ENCODE measurements at regions not wholly inside any gene's neighbourhood (a gene's known extent, or its start where the extent isn't known, plus 50 kb on each side); places are given as distances from the start of the nearest gene placed in this dataset.

DNA sequence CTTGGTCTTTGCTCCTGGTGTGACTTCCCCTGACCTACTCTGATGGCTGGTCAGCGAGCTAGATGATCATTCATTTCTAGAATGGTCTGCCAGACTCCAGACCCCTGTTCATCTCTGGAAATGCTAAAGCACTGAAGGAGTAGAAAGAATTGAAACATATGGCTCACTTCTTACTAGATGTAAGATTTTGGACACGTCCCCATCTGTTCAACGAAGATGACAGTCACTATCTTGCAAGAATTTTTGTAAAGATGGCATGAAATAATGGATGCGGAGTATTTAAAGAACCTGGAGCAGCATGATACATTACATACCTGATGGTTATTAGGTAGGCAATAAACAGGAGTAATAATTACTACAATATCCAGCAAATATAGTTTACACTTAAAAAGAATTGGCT is 252.7 kb upstream of the SDK2 start:
- BruUV-seq (replicated peaks), result no TSS peak
- POLR2A ChIA-PET, result no interaction called here
- Histone ChIP-seq H3K9me3 (ENCODE audit: control insufficient read depth, insufficient read depth, low read depth, low read length) (no peaks in the 10 kb centered on the region), H3K36me3 (ENCODE audit: control insufficient read depth, insufficient read depth, low read length) (no peaks in the 10 kb centered on the region), H3K27ac (ENCODE audit: low read length) (no peak overlapping the region), H3K4me1 (ENCODE audit: control insufficient read depth, insufficient read depth, low read length) (no peaks in the 10 kb centered on the region), H3K27me3 (ENCODE audit: control insufficient read depth, insufficient read depth, low read length) (peaks cover 37% of the 10 kb centered on the region), H3K4me3 (ENCODE audit: low read depth in 2 of 2, low read length in 2 of 2) (no peak overlapping the region)
- ATAC-seq (no peak), DNase-seq (ENCODE audit: low read depth, low spot score) (no peak)
- CTCF ChIA-PET, result no interaction called here
- no peak for TF ChIP-seq POLR2AphosphoS5 (IDR thresholded peaks at IDR 0.05; ENCODE audit: low read depth, low read length)
- TF ChIP-seq TCF7L2 (IDR thresholded peaks at IDR 0.05; ENCODE audit: low read depth, low read length), result no peak
- intact Hi-C loops (cut with micrococcal nuclease; ENCODE audit: unreplicated experiment) (no loop called here), in situ Hi-C loops (cut with HindIII; ENCODE audit: low pct_unique_long_range_greater_than_20kb, low sequenced_read_pairs) (no loop called here)

DNA sequence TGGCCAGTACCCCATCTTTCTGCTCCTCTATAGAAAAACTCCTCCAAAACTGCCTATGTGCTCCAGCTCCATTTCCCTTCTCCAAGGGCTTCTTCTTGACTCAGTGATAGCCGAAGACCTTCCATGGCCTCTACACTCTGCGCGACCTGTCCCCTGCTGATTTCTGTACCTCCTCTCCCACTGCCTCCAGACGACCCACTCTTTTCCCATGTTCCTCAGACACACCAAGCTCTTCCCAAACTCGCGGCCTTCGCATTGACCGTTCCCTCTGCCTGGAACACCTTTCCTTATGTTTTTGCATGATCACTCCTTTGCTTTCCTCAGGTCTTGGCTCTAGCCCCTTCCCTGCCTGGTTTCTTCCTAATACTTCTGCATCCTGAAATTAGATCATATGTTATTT is 255.6 kb upstream of the SDK2 start:
- no peak for DNase-seq (ENCODE audit: low read depth, low spot score)
- in situ Hi-C loops (cut with HindIII; ENCODE audit: low pct_unique_long_range_greater_than_20kb, low sequenced_read_pairs), result no loop called here
- TF ChIP-seq SIN3A (IDR thresholded peaks at IDR 0.05; ENCODE audit: borderline replicate concordance, insufficient read depth, low read depth, low read length) (no peak), POLR2AphosphoS5 (IDR thresholded peaks at IDR 0.05; ENCODE audit: low read depth, low read length) (no peak), TCF7L2 (IDR thresholded peaks at IDR 0.05; ENCODE audit: low read depth, low read length) (no peak)
- TF ChIP-seq, protein P1, sequence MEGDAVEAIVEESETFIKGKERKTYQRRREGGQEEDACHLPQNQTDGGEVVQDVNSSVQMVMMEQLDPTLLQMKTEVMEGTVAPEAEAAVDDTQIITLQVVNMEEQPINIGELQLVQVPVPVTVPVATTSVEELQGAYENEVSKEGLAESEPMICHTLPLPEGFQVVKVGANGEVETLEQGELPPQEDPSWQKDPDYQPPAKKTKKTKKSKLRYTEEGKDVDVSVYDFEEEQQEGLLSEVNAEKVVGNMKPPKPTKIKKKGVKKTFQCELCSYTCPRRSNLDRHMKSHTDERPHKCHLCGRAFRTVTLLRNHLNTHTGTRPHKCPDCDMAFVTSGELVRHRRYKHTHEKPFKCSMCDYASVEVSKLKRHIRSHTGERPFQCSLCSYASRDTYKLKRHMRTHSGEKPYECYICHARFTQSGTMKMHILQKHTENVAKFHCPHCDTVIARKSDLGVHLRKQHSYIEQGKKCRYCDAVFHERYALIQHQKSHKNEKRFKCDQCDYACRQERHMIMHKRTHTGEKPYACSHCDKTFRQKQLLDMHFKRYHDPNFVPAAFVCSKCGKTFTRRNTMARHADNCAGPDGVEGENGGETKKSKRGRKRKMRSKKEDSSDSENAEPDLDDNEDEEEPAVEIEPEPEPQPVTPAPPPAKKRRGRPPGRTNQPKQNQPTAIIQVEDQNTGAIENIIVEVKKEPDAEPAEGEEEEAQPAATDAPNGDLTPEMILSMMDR (IDR thresholded peaks at IDR 0.05), result no peak
- TF ChIP-seq, protein P2, sequence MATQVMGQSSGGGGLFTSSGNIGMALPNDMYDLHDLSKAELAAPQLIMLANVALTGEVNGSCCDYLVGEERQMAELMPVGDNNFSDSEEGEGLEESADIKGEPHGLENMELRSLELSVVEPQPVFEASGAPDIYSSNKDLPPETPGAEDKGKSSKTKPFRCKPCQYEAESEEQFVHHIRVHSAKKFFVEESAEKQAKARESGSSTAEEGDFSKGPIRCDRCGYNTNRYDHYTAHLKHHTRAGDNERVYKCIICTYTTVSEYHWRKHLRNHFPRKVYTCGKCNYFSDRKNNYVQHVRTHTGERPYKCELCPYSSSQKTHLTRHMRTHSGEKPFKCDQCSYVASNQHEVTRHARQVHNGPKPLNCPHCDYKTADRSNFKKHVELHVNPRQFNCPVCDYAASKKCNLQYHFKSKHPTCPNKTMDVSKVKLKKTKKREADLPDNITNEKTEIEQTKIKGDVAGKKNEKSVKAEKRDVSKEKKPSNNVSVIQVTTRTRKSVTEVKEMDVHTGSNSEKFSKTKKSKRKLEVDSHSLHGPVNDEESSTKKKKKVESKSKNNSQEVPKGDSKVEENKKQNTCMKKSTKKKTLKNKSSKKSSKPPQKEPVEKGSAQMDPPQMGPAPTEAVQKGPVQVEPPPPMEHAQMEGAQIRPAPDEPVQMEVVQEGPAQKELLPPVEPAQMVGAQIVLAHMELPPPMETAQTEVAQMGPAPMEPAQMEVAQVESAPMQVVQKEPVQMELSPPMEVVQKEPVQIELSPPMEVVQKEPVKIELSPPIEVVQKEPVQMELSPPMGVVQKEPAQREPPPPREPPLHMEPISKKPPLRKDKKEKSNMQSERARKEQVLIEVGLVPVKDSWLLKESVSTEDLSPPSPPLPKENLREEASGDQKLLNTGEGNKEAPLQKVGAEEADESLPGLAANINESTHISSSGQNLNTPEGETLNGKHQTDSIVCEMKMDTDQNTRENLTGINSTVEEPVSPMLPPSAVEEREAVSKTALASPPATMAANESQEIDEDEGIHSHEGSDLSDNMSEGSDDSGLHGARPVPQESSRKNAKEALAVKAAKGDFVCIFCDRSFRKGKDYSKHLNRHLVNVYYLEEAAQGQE (IDR thresholded peaks at IDR 0.05; ENCODE audit: insufficient read depth in 1 of 2, low read depth in 2 of 2, low read length in 1 of 2), result no peak
- Histone ChIP-seq H3K4me1 (ENCODE audit: control insufficient read depth, insufficient read depth, low read length) (no peaks in the 10 kb centered on the region), H3K36me3 (ENCODE audit: control insufficient read depth, insufficient read depth, low read length) (no peaks in the 10 kb centered on the region), H3K9me3 (ENCODE audit: control insufficient read depth, insufficient read depth, low read depth, low read length) (no peaks in the 10 kb centered on the region), H3K27ac (ENCODE audit: low read length) (no peak overlapping the region), H3K27me3 (ENCODE audit: control insufficient read depth, insufficient read depth, low read length) (peaks cover 26% of the 10 kb centered on the region), H3K4me3 (ENCODE audit: low read depth in 2 of 2, low read length in 2 of 2) (no peak overlapping the region)
- POLR2A ChIA-PET, result no interaction called here
- CTCF ChIA-PET, result interaction anchor here (0.5 kb wide), 1 partner anchor 14 kb away, joined by 6 read pairs; no protein-coding TSS in a partner anchor
- no TSS peak for BruUV-seq (replicated peaks)
- ATAC-seq, result no peak
- intact Hi-C loops (cut with micrococcal nuclease; ENCODE audit: unreplicated experiment), result no loop called here

DNA sequence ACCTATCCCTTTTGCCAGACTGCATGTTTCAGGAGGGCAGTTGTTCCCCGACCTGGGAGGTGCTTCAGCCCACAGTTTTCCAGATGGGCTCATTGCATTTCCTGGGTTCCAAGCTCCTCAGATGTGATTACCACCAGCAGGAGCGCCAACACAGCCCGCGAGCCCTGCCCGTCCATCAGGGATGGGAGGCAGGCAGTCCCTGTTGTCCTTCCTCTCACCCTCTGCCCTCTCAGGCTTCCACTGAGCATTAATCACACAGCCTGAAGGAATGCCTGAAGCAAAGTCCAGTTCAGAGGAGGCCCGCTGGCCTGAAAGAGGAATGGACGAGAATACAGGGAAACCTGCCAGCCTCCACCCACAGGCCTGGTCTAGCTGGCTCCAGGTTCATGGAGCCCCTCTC is 256.3 kb upstream of the SDK2 start:
- CTCF ChIA-PET, result interaction anchor here (0.5 kb wide), 1 partner anchor 13 kb away, joined by 6 read pairs; no protein-coding TSS in a partner anchor
- H3K4me1 ChIP-seq (ENCODE audit: control insufficient read depth, insufficient read depth, low read length), result no peaks in the 10 kb centered on the region
- DNase-seq (ENCODE audit: low read depth, low spot score) (no peak), ATAC-seq (no peak)
- no TSS peak for BruUV-seq (replicated peaks)
- intact Hi-C loops (cut with micrococcal nuclease; ENCODE audit: unreplicated experiment), result no loop called here
- H3K9me3 ChIP-seq (ENCODE audit: control insufficient read depth, insufficient read depth, low read depth, low read length), result no peaks in the 10 kb centered on the region
- in situ Hi-C loops (cut with HindIII; ENCODE audit: low pct_unique_long_range_greater_than_20kb, low sequenced_read_pairs), result no loop called here
- H3K27me3 ChIP-seq (ENCODE audit: control insufficient read depth, insufficient read depth, low read length), result peaks cover 22% of the 10 kb centered on the region
- TF ChIP-seq, protein P1 (IDR thresholded peaks at IDR 0.05), result no peak
- TF ChIP-seq, protein P2 (IDR thresholded peaks at IDR 0.05; ENCODE audit: insufficient read depth in 1 of 2, low read depth in 2 of 2, low read length in 1 of 2), result no peak
- TF ChIP-seq TCF7L2 (IDR thresholded peaks at IDR 0.05; ENCODE audit: low read depth, low read length) (no peak), POLR2AphosphoS5 (IDR thresholded peaks at IDR 0.05; ENCODE audit: low read depth, low read length) (no peak), SIN3A (IDR thresholded peaks at IDR 0.05; ENCODE audit: borderline replicate concordance, insufficient read depth, low read depth, low read length) (no peak)
- H3K36me3 ChIP-seq (ENCODE audit: control insufficient read depth, insufficient read depth, low read length), result no peaks in the 10 kb centered on the region
- H3K27ac ChIP-seq (ENCODE audit: low read length), result no peak overlapping the region
- POLR2A ChIA-PET, result no interaction called here
- no peak overlapping the region for H3K4me3 ChIP-seq (ENCODE audit: low read depth in 2 of 2, low read length in 2 of 2)

Measured in Panc1 (cell line).